KOPT-K1 (cell line): ENCODE measurements at regions not wholly inside any gene's neighbourhood (a gene's known extent, or its start where the extent isn't known, plus 50 kb on each side); places are given as distances from the start of the nearest gene placed in this dataset.
"Not testable (repeated sequence)": the region's sequence is repeated elsewhere in the genome, so short reads cannot be mapped to it uniquely, and the experiment has no call there.

Source experiments
- H3K27ac ChIP-seq: fragments of 200-600 bp; sonication (generic); 2 replicates; pipeline ENCODE4 v1.5.1; 2016; ENCODE audit warnings: antibody characterized with exemption, mild to moderate bottlenecking, low read depth, low read length; ENCODE audit not compliant: poor library complexity, severe bottlenecking
- H3K36me3 ChIP-seq: fragments of 200-600 bp; sonication (generic); 2 replicates; pipeline ENCODE4 v1.5.1; 2017; ENCODE audit warnings: antibody characterized with exemption, mild to moderate bottlenecking, low read length, moderate library complexity; ENCODE audit not compliant: insufficient read depth
- H3K9me3 ChIP-seq: fragments of 200-600 bp; sonication (generic); 2 replicates; pipeline ENCODE4 v1.5.1; 2017; ENCODE audit warnings: antibody characterized with exemption, low read length, mild to moderate bottlenecking; ENCODE audit not compliant: insufficient read depth, poor library complexity, severe bottlenecking

GRCh38 chr18:10241579-10241978, 212.9 kb upstream of the APCDD1 start:
- Histone ChIP-seq H3K9me3 (no peaks in the 10 kb centered on the region), H3K27ac (no peak overlapping the region), H3K36me3 (no peaks in the 10 kb centered on the region)

DNA sequence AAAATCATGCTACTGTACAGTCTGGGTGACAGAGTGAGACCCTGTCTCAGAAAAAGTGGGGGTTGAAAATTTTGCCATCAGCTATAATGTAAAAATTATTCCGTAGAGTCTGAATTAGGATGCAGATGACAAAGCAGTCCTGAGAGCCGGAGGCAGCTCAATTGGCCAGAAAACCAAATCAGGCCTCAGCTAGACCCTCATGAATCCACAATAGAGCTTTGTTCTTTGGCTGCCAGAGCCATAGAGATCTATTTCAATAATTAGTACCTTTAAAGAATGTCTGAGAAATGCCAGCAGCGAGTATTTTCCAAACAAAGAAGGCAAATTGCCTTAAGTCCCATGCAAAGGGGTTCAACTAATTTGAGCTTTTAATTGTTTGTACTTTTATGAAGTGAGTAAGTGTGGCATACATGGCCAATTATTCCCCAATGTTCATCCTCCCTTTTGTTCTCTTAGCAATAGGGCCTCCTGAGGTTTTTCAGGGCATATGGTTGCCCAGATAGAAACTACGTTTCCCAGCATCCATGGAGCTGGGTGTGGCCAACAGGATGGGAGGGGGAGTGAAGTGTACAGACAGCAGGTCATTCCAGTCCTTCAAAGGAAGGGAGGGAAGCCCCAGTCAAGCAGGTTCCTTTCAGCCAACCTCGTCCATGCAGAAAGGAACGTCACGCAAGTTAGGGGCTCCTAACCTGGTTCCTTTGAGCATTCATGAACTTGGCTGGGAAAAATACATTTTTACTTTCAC, 211.3 kb upstream of the APCDD1 start:
- H3K9me3 ChIP-seq: no peaks in the 10 kb centered on the region
- H3K27ac ChIP-seq: no peak overlapping the region
- no peaks in the 10 kb centered on the region for H3K36me3 ChIP-seq

DNA sequence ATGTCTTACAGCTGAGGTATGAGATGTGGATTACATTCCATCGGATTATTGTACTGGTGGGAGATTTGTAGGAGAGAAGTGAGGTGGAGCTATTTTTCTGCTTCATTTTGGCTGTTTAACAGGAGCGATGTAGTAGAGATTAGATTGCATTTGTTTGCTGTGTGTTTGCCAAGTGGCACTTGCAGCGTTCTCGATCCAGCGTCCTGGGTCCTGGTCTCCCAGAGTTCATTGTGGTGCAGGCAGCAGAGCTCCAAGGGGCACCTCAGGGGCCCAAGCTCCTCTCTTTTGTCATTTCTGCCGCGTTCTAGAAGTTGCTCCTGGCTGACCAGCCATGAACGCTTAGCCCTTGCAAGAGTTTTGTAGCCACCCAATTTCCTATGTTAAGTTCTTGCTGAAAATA, 210.1 kb upstream of the APCDD1 start:
- Histone ChIP-seq H3K36me3 (no peaks in the 10 kb centered on the region), H3K27ac (no peak overlapping the region), H3K9me3 (no peaks in the 10 kb centered on the region)

DNA sequence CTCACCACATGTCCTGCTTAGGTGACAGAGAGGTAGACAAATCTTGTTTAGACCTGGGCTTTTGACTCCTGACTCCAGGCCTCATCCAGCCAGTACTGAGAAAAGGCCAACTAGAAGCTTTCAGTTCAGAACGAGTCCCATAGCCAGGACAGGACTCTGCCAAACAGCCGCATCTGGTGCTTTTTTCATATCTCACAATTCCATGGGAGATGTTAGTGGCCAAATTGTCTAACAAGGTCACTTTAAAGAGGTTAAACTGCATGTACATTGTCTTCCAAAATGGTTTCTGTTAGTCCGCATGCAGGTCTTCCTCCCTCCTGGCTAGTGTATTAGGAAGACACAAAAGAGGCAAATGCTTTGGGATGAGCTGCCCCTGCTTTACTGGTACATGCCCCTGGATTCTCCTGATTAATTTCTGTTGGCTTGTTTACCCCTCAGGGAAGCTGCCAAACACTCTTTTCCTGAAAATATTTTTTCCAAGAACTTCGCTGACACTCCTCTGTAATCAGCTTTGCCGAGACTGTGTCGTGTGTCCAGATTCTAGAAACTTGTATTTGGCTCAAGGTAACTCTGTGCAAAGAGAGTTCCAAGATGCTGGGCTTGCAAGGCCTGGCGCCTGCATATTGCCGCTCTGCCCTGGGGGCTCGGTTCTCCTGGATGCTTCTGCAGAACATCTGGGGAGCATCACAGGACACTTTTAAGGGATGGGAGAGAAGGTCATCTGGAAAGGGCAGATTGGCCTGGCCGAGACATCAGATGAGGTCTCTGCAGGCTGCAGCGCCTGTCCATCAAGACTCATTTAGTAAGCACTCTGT, 209.2 kb upstream of the APCDD1 start:
- no peaks in the 10 kb centered on the region for H3K9me3 ChIP-seq
- no peaks in the 10 kb centered on the region for H3K36me3 ChIP-seq
- no peak overlapping the region for H3K27ac ChIP-seq

GRCh38 chr18:10245846-10246175, 208.6 kb upstream of the APCDD1 start:
- Histone ChIP-seq H3K9me3 (no peaks in the 10 kb centered on the region), H3K27ac (no peak overlapping the region), H3K36me3 (no peaks in the 10 kb centered on the region)

DNA sequence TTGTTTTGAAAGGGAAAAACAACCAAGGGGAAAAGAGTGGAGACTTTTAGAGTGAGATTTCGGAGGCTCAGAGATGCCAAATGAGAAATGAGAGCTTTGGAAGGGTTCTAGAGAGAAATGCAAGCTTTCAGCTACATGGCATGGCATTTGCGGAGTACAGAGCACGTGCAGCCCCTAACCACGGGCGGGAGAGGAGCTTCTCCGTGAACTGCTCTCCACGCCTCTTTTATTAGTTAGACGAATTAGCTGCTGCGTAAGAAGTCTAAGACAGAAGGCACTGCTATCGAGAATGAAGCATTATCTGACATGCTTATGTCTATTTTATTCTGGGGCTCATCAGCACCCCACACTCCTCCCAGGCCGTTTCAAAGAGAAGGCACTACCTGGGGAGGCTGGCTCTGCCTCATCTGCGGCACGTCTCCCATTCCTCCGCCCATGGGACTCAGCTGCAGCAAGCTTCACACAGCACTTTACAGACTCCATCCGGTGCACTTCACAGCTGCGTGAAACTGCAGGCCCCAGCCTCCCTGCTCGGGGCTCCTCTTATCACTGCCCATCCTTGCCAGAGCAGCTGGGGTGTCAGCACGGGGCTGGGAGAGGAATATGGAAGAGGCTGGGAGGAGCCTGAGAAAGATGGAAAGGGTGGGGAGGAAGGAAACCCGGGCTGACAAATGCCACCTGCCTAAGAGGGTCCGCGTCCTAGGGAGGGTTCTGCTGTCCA, 207.3 kb upstream of the APCDD1 start:
- Histone ChIP-seq H3K9me3 (no peaks in the 10 kb centered on the region), H3K27ac (no peak overlapping the region), H3K36me3 (no peaks in the 10 kb centered on the region)

DNA sequence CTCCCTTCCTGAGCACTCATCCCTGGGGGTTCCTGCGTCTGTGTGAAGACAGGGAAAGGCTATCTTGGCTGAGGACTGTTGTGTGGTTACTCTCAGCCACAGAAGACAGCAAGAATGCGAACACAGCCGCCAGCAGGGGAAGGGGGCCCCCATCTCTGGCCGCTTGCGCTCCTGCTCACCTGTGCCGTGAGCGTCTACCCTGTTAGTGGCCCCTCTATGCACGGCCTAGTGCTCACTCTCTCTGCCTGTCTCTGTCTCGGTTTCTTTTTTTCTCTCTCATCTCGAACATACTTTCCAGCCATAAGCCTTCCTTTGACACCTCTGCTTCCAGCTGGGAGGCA, 206.7 kb upstream of the APCDD1 start:
- Histone ChIP-seq H3K27ac (no peak overlapping the region), H3K36me3 (no peaks in the 10 kb centered on the region), H3K9me3 (no peaks in the 10 kb centered on the region)

GRCh38 chr18:10248738-10249137, 205.7 kb upstream of the APCDD1 start:
- H3K9me3 ChIP-seq: no peaks in the 10 kb centered on the region
- H3K27ac ChIP-seq: no peak overlapping the region
- H3K36me3 ChIP-seq: no peaks in the 10 kb centered on the region

GRCh38 chr18:10249270-10249669, 205.2 kb upstream of the APCDD1 start:
- H3K36me3 ChIP-seq: no peaks in the 10 kb centered on the region
- no peak overlapping the region for H3K27ac ChIP-seq
- no peaks in the 10 kb centered on the region for H3K9me3 ChIP-seq

GRCh38 chr18:10249801-10250200, 204.6 kb upstream of the APCDD1 start:
- Histone ChIP-seq H3K9me3 (no peaks in the 10 kb centered on the region), H3K27ac (no peak overlapping the region), H3K36me3 (no peaks in the 10 kb centered on the region)

DNA sequence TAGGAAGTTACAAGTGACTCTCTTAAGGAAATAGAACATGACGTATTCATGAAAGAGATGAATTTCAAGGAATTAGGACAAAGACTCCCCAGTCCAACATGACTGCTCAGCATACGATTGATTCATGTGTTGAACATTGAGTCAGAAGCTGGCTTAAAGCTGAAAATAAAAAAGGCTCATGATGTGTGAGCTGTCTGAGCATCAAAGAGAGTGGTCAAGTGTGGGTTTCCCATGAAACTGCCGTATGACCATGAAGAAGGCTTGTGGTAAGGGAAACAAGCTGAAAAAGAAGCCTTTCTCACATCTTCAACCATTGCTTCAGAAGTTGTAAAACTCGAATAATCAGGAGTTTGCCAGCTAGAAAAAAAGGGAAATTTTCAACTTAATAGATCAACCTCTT, 201.9 kb upstream of the APCDD1 start:
- H3K27ac ChIP-seq: no peak overlapping the region
- H3K36me3 ChIP-seq: no peaks in the 10 kb centered on the region
- H3K9me3 ChIP-seq: no peaks in the 10 kb centered on the region

GRCh38 chr18:10252952-10253705, 201.3 kb upstream of the APCDD1 start:
- Histone ChIP-seq H3K36me3 (no peaks in the 10 kb centered on the region), H3K27ac (no peak overlapping the region), H3K9me3 (no peaks in the 10 kb centered on the region)

- not testable (repeated sequence) for H3K27ac ChIP-seq, H3K36me3 ChIP-seq, H3K9me3 ChIP-seq
These were observed 198.2 kb upstream of the APCDD1 start for GRCh38 chr18:10256276-10256675.

DNA sequence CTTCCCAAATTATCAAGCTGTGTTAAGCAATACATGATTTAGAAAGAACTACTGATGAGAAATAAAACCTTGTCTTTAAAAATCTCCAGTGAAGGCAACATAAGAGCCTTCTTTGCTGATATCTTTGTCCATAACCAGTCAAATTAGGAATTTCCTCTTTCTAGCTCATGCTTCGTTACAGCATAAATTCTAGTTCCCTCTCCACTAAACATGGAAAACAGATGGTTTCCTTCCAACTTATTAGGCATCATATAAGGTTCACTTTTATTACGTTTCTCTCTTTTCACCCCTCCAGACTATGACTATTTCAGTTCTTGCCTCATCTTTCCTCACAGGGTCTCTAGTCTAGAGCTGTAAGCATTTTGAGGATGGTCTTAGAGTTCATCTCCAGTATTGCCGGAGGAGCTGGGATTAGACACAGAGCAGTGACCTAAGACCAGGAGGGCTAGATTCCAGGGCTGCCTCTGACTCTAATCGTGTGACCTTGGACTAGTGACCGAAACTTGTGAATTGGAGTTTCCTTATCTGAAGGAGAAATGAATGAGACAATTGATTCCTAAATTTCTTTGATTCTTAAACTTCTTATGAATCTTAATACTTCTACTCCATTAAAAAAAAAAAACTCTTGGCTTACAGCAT, 195.5 kb upstream of the APCDD1 start:
- H3K36me3 ChIP-seq: no peaks in the 10 kb centered on the region
- H3K9me3 ChIP-seq: no peaks in the 10 kb centered on the region
- no peak overlapping the region for H3K27ac ChIP-seq

GRCh38 chr18:10259901-10260300, 194.5 kb upstream of the APCDD1 start:
- no peaks in the 10 kb centered on the region for H3K36me3 ChIP-seq
- H3K27ac ChIP-seq: no peak overlapping the region
- H3K9me3 ChIP-seq: no peaks in the 10 kb centered on the region
